ENCODE measurements at regions not wholly inside any gene's neighbourhood (a gene's known extent, or its start where the extent isn't known, plus 50 kb on each side); places are given as distances from the start of the nearest gene placed in this dataset.

DNA sequence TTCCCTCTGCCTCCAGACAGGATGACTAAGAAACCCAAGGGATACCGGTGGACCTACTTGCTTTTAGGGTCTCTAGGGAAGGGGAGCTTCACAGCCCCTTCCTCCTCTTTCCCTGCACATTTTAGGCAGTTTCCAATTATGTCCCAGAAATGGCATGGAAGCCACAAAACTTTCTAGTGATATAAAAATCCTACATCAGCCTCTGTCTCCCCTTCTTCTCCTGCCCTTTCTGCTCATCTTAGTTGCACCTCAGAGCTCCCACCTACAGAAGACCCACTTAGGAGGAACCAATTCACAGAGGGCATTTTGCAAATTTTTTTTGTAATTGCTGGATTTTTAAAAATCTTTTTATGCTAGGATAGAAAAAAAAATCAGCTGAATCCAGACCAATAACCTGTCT lies 263.1 kb downstream of the TNS1 start:
- BruUV-seq (replicated peaks), result no TSS peak
- no peak overlapping the region for H3K27ac ChIP-seq (ENCODE audit: low read length)
- no peak for TF ChIP-seq REST (IDR thresholded peaks at IDR 0.05; ENCODE audit: insufficient read depth in 1 of 2, low read depth in 2 of 2, low read length in 1 of 2)
- TF ChIP-seq TCF7L2 (IDR thresholded peaks at IDR 0.05; ENCODE audit: low read depth, low read length), result no peak
- no peak for TF ChIP-seq SIN3A (IDR thresholded peaks at IDR 0.05; ENCODE audit: borderline replicate concordance, insufficient read depth, low read depth, low read length)
- TF ChIP-seq, protein P1, sequence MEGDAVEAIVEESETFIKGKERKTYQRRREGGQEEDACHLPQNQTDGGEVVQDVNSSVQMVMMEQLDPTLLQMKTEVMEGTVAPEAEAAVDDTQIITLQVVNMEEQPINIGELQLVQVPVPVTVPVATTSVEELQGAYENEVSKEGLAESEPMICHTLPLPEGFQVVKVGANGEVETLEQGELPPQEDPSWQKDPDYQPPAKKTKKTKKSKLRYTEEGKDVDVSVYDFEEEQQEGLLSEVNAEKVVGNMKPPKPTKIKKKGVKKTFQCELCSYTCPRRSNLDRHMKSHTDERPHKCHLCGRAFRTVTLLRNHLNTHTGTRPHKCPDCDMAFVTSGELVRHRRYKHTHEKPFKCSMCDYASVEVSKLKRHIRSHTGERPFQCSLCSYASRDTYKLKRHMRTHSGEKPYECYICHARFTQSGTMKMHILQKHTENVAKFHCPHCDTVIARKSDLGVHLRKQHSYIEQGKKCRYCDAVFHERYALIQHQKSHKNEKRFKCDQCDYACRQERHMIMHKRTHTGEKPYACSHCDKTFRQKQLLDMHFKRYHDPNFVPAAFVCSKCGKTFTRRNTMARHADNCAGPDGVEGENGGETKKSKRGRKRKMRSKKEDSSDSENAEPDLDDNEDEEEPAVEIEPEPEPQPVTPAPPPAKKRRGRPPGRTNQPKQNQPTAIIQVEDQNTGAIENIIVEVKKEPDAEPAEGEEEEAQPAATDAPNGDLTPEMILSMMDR (IDR thresholded peaks at IDR 0.05), result no peak
- TF ChIP-seq POLR2AphosphoS5 (IDR thresholded peaks at IDR 0.05; ENCODE audit: low read depth, low read length), result no peak
- H3K27me3 ChIP-seq (ENCODE audit: control insufficient read depth, insufficient read depth, low read length), result no peaks in the 10 kb centered on the region
- DNase-seq (ENCODE audit: low read depth, low spot score) (no peak), ATAC-seq (no peak)
- POLR2A ChIA-PET, result no interaction called here
- no peaks in the 10 kb centered on the region for H3K4me1 ChIP-seq (ENCODE audit: control insufficient read depth, insufficient read depth, low read length)
- CTCF ChIA-PET, result no interaction called here
- intact Hi-C loops (cut with micrococcal nuclease; ENCODE audit: unreplicated experiment), result no loop called here
- no peak overlapping the region for H3K4me3 ChIP-seq (ENCODE audit: low read depth in 2 of 2, low read length in 2 of 2)
- H3K9me3 ChIP-seq (ENCODE audit: control insufficient read depth, insufficient read depth, low read depth, low read length), result no peaks in the 10 kb centered on the region
- H3K36me3 ChIP-seq (ENCODE audit: control insufficient read depth, insufficient read depth, low read length), result no peaks in the 10 kb centered on the region
- in situ Hi-C loops (cut with HindIII; ENCODE audit: low pct_unique_long_range_greater_than_20kb, low sequenced_read_pairs), result no loop called here

- in situ Hi-C loops (cut with HindIII; ENCODE audit: low pct_unique_long_range_greater_than_20kb, low sequenced_read_pairs), result no loop called here
- ATAC-seq, result no peak
Measured at GRCh38 chr2:217738061-217738460, 264.7 kb downstream of the TNS1 start.

More at GRCh38 chr2:217738061-217738460, 264.7 kb downstream of the TNS1 start:
- DNase-seq (ENCODE audit: low read depth, low spot score), result no peak
- Histone ChIP-seq H3K27me3 (ENCODE audit: control insufficient read depth, insufficient read depth, low read length) (peaks cover 2% of the 10 kb centered on the region; the same call in 1 of the 2 replicates), H3K36me3 (ENCODE audit: control insufficient read depth, insufficient read depth, low read length) (no peaks in the 10 kb centered on the region), H3K9me3 (ENCODE audit: control insufficient read depth, insufficient read depth, low read depth, low read length) (no peaks in the 10 kb centered on the region), H3K4me1 (ENCODE audit: control insufficient read depth, insufficient read depth, low read length) (no peaks in the 10 kb centered on the region), H3K4me3 (ENCODE audit: low read depth in 2 of 2, low read length in 2 of 2) (no peak overlapping the region), H3K27ac (ENCODE audit: low read length) (no peak overlapping the region)
- intact Hi-C loops (cut with micrococcal nuclease; ENCODE audit: unreplicated experiment), result no loop called here
- TF ChIP-seq SIN3A (IDR thresholded peaks at IDR 0.05; ENCODE audit: borderline replicate concordance, insufficient read depth, low read depth, low read length), result no peak
- TF ChIP-seq TCF7L2 (IDR thresholded peaks at IDR 0.05; ENCODE audit: low read depth, low read length), result no peak
- TF ChIP-seq REST (IDR thresholded peaks at IDR 0.05; ENCODE audit: insufficient read depth in 1 of 2, low read depth in 2 of 2, low read length in 1 of 2), result no peak
- ChIA-PET POLR2A (no interaction called here), CTCF (no interaction called here)
- no TSS peak for BruUV-seq (replicated peaks)

Data from Panc1 (cell line).